ENCODE measurements at regions not wholly inside any gene's neighbourhood (a gene's known extent, or its start where the extent isn't known, plus 50 kb on each side); places are given as distances from the start of the nearest gene placed in this dataset.
"Not testable (repeated sequence)": the region's sequence is repeated elsewhere in the genome, so short reads cannot be mapped to it uniquely, and the experiment has no call there.

GRCh38 chr6:119669221-119669620 lies 319.7 kb upstream of the MAN1A1 start:
- FAIRE-seq = peak; percentile 15

GRCh38 chr6:119665432-119665831 lies 315.9 kb upstream of the MAN1A1 start:
- H3K36me3 ChIP-seq (ENCODE audit: control insufficient read depth in 2 of 3, insufficient read depth in 3 of 3, low read length in 3 of 3); H3K9me3 ChIP-seq (ENCODE audit: control insufficient read depth in 2 of 3, insufficient read depth in 1 of 3, low read length in 3 of 3); H3K27me3 ChIP-seq (ENCODE audit: control insufficient read depth, insufficient read depth, low read length); H3K9ac ChIP-seq (ENCODE audit: low read length in 3 of 3); H3K4me1 ChIP-seq (ENCODE audit: control insufficient read depth in 2 of 3, insufficient read depth in 2 of 3, low read depth in 1 of 3, low read length in 3 of 3); H3K4me3 ChIP-seq (ENCODE audit: low read length in 3 of 3); intact Hi-C loops (cut with DNase I); FAIRE-seq; H3K27ac ChIP-seq (ENCODE audit: low read depth in 2 of 2, low read length in 2 of 2): not testable (repeated sequence)
- DNase-seq = peak in 1 of 5 donors; percentile 59

More at GRCh38 chr6:119669221-119669620, 319.7 kb upstream of the MAN1A1 start:
- no peaks in the 10 kb centered on the region for H3K4me1 ChIP-seq (ENCODE audit: control insufficient read depth in 2 of 3, insufficient read depth in 2 of 3, low read depth in 1 of 3, low read length in 3 of 3)
- no peaks in the 10 kb centered on the region for H3K36me3 ChIP-seq (ENCODE audit: control insufficient read depth in 2 of 3, insufficient read depth in 3 of 3, low read length in 3 of 3)
- no peak overlapping the region for H3K9ac ChIP-seq (ENCODE audit: low read length in 3 of 3)
- H3K27me3 ChIP-seq (ENCODE audit: control insufficient read depth, insufficient read depth, low read length) = no peaks in the 10 kb centered on the region
- no peaks in the 10 kb centered on the region for H3K9me3 ChIP-seq (ENCODE audit: control insufficient read depth in 2 of 3, insufficient read depth in 1 of 3, low read length in 3 of 3)
- no peak for TF ChIP-seq CTCF (IDR thresholded peaks at IDR 0.05; ENCODE audit: borderline replicate concordance, extremely low read depth, insufficient read depth)
- intact Hi-C loops (cut with DNase I) = no loop called here
- no peak overlapping the region for H3K27ac ChIP-seq (ENCODE audit: low read depth in 2 of 2, low read length in 2 of 2)
- H3K4me3 ChIP-seq (ENCODE audit: low read length in 3 of 3) = no peak overlapping the region
- DNase-seq = no peak

GRCh38 chr6:119661628-119662027 lies 312.1 kb upstream of the MAN1A1 start:
- Histone ChIP-seq H3K4me3 (ENCODE audit: low read length in 3 of 3) (no peak overlapping the region), H3K4me1 (ENCODE audit: control insufficient read depth in 2 of 3, insufficient read depth in 2 of 3, low read depth in 1 of 3, low read length in 3 of 3) (no peaks in the 10 kb centered on the region), H3K9me3 (ENCODE audit: control insufficient read depth in 2 of 3, insufficient read depth in 1 of 3, low read length in 3 of 3) (no peaks in the 10 kb centered on the region), H3K9ac (ENCODE audit: low read length in 3 of 3) (no peak overlapping the region), H3K27me3 (ENCODE audit: control insufficient read depth, insufficient read depth, low read length) (no peaks in the 10 kb centered on the region), H3K36me3 (ENCODE audit: control insufficient read depth in 2 of 3, insufficient read depth in 3 of 3, low read length in 3 of 3) (no peaks in the 10 kb centered on the region), H3K27ac (ENCODE audit: low read depth in 2 of 2, low read length in 2 of 2) (no peak overlapping the region)
- no peak for TF ChIP-seq CTCF (IDR thresholded peaks at IDR 0.05; ENCODE audit: borderline replicate concordance, extremely low read depth, insufficient read depth)
- DNase-seq (no peak), FAIRE-seq (no peak)
- intact Hi-C loops (cut with DNase I) = no loop called here

GRCh38 chr6:119661078-119661477 lies 311.5 kb upstream of the MAN1A1 start:
- H3K9me3 ChIP-seq (ENCODE audit: control insufficient read depth in 2 of 3, insufficient read depth in 1 of 3, low read length in 3 of 3) = no peaks in the 10 kb centered on the region
- H3K36me3 ChIP-seq (ENCODE audit: control insufficient read depth in 2 of 3, insufficient read depth in 3 of 3, low read length in 3 of 3) = no peaks in the 10 kb centered on the region
- H3K27ac ChIP-seq (ENCODE audit: low read depth in 2 of 2, low read length in 2 of 2) = no peak overlapping the region
- no peak overlapping the region for H3K9ac ChIP-seq (ENCODE audit: low read length in 3 of 3)
- intact Hi-C loops (cut with DNase I) = no loop called here
- TF ChIP-seq CTCF (IDR thresholded peaks at IDR 0.05; ENCODE audit: borderline replicate concordance, extremely low read depth, insufficient read depth) = no peak
- H3K4me1 ChIP-seq (ENCODE audit: control insufficient read depth in 2 of 3, insufficient read depth in 2 of 3, low read depth in 1 of 3, low read length in 3 of 3) = no peaks in the 10 kb centered on the region
- no peak for FAIRE-seq
- DNase-seq = no peak
- no peak overlapping the region for H3K4me3 ChIP-seq (ENCODE audit: low read length in 3 of 3)
- no peaks in the 10 kb centered on the region for H3K27me3 ChIP-seq (ENCODE audit: control insufficient read depth, insufficient read depth, low read length)

Measured in kidney (tissue), 13 donors.